ENCODE measurements at regions not wholly inside any gene's neighbourhood (a gene's known extent, or its start where the extent isn't known, plus 50 kb on each side); places are given as distances from the start of the nearest gene placed in this dataset.

GRCh38 chr3:76566211-76566534 is 473.7 kb upstream of the ROBO2 start:
- H2BK120ac ChIP-seq (replicated peaks; ENCODE audit: low read depth, low read length) = no peak overlapping the region
- H3K4me2 ChIP-seq (ENCODE audit: insufficient read depth in 1 of 2, low read depth in 2 of 2, low read length in 2 of 2) = no peak overlapping the region
- no peaks in the 10 kb centered on the region for H4K20me1 ChIP-seq (replicated peaks in 1 of 2; ENCODE audit: control insufficient read depth in 1 of 2, insufficient read depth in 2 of 2, low read length in 2 of 2)
- H4K8ac ChIP-seq (ENCODE audit: extremely low read depth, insufficient read depth, low read length) = no peak overlapping the region
- no peak overlapping the region for H2BK20ac ChIP-seq (ENCODE audit: low read length)
- H3K27me3 ChIP-seq (replicated peaks in 1 of 4; ENCODE audit: control insufficient read depth in 3 of 4, extremely low read depth in 1 of 4, insufficient read depth in 3 of 4, low read length in 3 of 4) = no peaks in the 10 kb centered on the region
- H3K4me1 ChIP-seq (replicated peaks in 1 of 4; ENCODE audit: control insufficient read depth in 3 of 4, insufficient read depth in 4 of 4, low read length in 3 of 4) = peaks cover 0 to 6% (median 3%) of the 10 kb centered on the region in 4 experiments; a peak in 3 of 7 replicates
- no peak overlapping the region for H4K91ac ChIP-seq (replicated peaks; ENCODE audit: insufficient read length, low read length)
- H3K79me1 ChIP-seq (ENCODE audit: low read depth, low read length) = no peaks in the 10 kb centered on the region
- no peak overlapping the region for H2BK12ac ChIP-seq (ENCODE audit: low read depth, low read length)
- WGBS, 2 experiments (ENCODE audit: extremely low coverage in 1 of 2, insufficient coverage in 1 of 2, insufficient read length in 1 of 2, insufficient replicate concordance in 2 of 2, low coverage in 1 of 2, low lambda C conversion rate in 2 of 2, missing lambda C conversion rate in 1 of 2) = 84% methylated on average over 2 of the region's 2 CpGs; no CpG with 5 or more reads in 1 of the 2 experiments
- DNase-seq (ENCODE audit: low read depth in 1 of 2, low spot score in 2 of 2) (no peak), FAIRE-seq (no peak)
- ChIA-PET POLR2A (ENCODE audit: partially characterized antibody) (no interaction called here), CTCF (ENCODE audit: partially characterized antibody) (interaction anchor here (1.2 kb wide), 1 partner anchor 96 kb away, joined by 3 read pairs; no protein-coding TSS in a partner anchor)
- H3K4ac ChIP-seq (replicated peaks; ENCODE audit: insufficient read length, low read depth, low read length) = no peak overlapping the region
- no peak overlapping the region for H3K56ac ChIP-seq (replicated peaks; ENCODE audit: insufficient read length, low read depth, low read length)
- no peaks in the 10 kb centered on the region for H3K23me2 ChIP-seq (ENCODE audit: low read depth, low read length)
- H3K18ac ChIP-seq (ENCODE audit: extremely low read depth, low read length) = no peak overlapping the region
- no peak overlapping the region for H3K9ac ChIP-seq (replicated peaks in 1 of 4; ENCODE audit: extremely low read depth in 1 of 4, low read depth in 3 of 4, low read length in 3 of 4)
- H4K5ac ChIP-seq (ENCODE audit: insufficient read length, low read depth, low read length) = no peak overlapping the region
- no peaks in the 10 kb centered on the region for H3K79me2 ChIP-seq (ENCODE audit: control insufficient read depth in 1 of 2, insufficient read depth in 2 of 2, low read length in 2 of 2)
- H3K23ac ChIP-seq (ENCODE audit: insufficient read length) = no peak overlapping the region
- no peaks in the 10 kb centered on the region for H3K36me3 ChIP-seq (ENCODE audit: control insufficient read depth in 2 of 4, insufficient read depth in 4 of 4, low read length in 3 of 4)
- H3K27ac ChIP-seq (ENCODE audit: low read depth, low read length) = no peak overlapping the region
- H3K4me3 ChIP-seq (ENCODE audit: extremely low read depth in 1 of 4, insufficient read depth in 2 of 4, low read depth in 3 of 4, low read length in 4 of 4) = no peak overlapping the region
- no peak overlapping the region for H3K14ac ChIP-seq (ENCODE audit: insufficient read length)
- H2BK15ac ChIP-seq (ENCODE audit: low read length) = no peak overlapping the region
- H3K9me3 ChIP-seq (ENCODE audit: insufficient read depth in 2 of 2, low read depth in 1 of 2, low read length in 1 of 2) = no peaks in the 10 kb centered on the region
- no peak overlapping the region for H2BK5ac ChIP-seq (ENCODE audit: low read depth, low read length)
- no peak overlapping the region for H2AK5ac ChIP-seq (ENCODE audit: low read depth, low read length)
- no peak overlapping the region for H2AFZ ChIP-seq (ENCODE audit: low read length)
- TF ChIP-seq CBX8 (IDR thresholded peaks at IDR 0.05; ENCODE audit: borderline replicate concordance, low read depth, low read length) = no peak
- TF ChIP-seq BACH1 (IDR thresholded peaks at IDR 0.05; ENCODE audit: low read length) = no peak
- TF ChIP-seq POLR2AphosphoS5 (IDR thresholded peaks at IDR 0.05; ENCODE audit: low read depth, low read length) = no peak
- no peak for TF ChIP-seq GTF2F1 (IDR thresholded peaks at IDR 0.05; ENCODE audit: borderline replicate concordance, low read depth, low read length)
- TF ChIP-seq ATF2 (IDR thresholded peaks at IDR 0.05; ENCODE audit: low read length) = no peak
- no peak for TF ChIP-seq EZH2 (IDR thresholded peaks at IDR 0.05; ENCODE audit: low read depth, low read length, severe bottlenecking)
- no peak for TF ChIP-seq SIX5 (IDR thresholded peaks at IDR 0.05; ENCODE audit: low read depth, low read length)
- no peak for TF ChIP-seq RNF2 (IDR thresholded peaks at IDR 0.05; ENCODE audit: borderline replicate concordance, low read depth, low read length, missing control alignments, poor library complexity, severe bottlenecking)
- no peak for TF ChIP-seq JUN (IDR thresholded peaks at IDR 0.05; ENCODE audit: low read depth, low read length)
- TF ChIP-seq SRF (IDR thresholded peaks at IDR 0.05; ENCODE audit: low read depth, low read length) = no peak
- TF ChIP-seq RBBP5 (IDR thresholded peaks at IDR 0.05; ENCODE audit: borderline replicate concordance, low read depth, low read length) = no peak
- TF ChIP-seq KDM4A (IDR thresholded peaks at IDR 0.05; ENCODE audit: low read depth, low read length, severe bottlenecking) = no peak
- no peak for TF ChIP-seq RFX5 (IDR thresholded peaks at IDR 0.05; ENCODE audit: borderline replicate concordance, low read depth, low read length)
- no peak for TF ChIP-seq FOSL1 (IDR thresholded peaks at IDR 0.05; ENCODE audit: insufficient read depth, low read depth, low read length)

All from H1 (cell line).